ENCODE measurements at regions not wholly inside any gene's neighbourhood (a gene's known extent, or its start where the extent isn't known, plus 50 kb on each side); places are given as distances from the start of the nearest gene placed in this dataset.

DNA sequence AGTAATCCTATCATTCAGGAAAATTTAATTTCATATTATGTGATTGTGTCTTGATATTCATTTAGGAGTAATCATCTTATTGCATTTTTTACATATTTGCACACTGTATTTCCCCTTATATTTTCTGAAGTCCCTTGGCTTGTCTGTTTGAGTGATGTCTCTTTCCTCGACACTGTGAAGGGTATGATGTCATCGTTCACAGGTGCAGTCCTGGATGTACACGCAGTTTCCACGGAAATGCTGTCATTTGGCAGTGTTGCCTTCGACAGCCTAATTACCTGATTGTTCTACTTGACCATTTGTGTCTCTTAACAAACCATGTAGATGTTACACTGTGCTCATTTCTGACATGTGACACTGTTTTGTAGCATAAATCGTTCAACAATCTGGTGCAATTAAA is 1277.0 kb downstream of the TMEM121 start:
- TF ChIP-seq, protein P1, sequence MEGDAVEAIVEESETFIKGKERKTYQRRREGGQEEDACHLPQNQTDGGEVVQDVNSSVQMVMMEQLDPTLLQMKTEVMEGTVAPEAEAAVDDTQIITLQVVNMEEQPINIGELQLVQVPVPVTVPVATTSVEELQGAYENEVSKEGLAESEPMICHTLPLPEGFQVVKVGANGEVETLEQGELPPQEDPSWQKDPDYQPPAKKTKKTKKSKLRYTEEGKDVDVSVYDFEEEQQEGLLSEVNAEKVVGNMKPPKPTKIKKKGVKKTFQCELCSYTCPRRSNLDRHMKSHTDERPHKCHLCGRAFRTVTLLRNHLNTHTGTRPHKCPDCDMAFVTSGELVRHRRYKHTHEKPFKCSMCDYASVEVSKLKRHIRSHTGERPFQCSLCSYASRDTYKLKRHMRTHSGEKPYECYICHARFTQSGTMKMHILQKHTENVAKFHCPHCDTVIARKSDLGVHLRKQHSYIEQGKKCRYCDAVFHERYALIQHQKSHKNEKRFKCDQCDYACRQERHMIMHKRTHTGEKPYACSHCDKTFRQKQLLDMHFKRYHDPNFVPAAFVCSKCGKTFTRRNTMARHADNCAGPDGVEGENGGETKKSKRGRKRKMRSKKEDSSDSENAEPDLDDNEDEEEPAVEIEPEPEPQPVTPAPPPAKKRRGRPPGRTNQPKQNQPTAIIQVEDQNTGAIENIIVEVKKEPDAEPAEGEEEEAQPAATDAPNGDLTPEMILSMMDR (IDR thresholded peaks at IDR 0.05), result no peak
- no peak for TF ChIP-seq POLR2A (IDR thresholded peaks at IDR 0.05)

Measured in body of pancreas (tissue), 4 donors.